KG1 (cell line): ENCODE measurements at regions not wholly inside any gene's neighbourhood (a gene's known extent, or its start where the extent isn't known, plus 50 kb on each side); places are given as distances from the start of the nearest gene placed in this dataset.
"Not testable (repeated sequence)": the region's sequence is repeated elsewhere in the genome, so short reads cannot be mapped to it uniquely, and the experiment has no call there.

Source experiments
- DNase-seq: peaks from one replicate; lab custom pipeline; 2025; lab: John Stamatoyannopoulos, UW

DNA sequence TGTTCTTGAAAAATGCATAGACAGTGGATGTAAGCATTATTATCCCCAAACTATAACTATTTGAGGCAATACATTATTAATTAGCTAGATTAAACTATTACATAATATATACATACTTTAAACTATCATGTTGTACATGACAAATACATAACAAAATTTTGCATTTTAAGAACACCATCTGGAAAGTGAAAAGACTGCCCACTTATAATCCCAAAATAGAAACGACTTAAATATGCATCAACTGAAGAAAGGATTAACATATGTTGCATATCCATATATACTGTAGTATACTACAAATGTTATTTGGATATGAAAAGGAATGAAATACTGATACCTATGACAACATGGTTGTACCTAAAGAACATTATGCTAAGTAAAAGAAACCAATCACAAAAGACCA is 700.8 kb upstream of the SPRY2 start:
- DNase-seq = no peak

DNA sequence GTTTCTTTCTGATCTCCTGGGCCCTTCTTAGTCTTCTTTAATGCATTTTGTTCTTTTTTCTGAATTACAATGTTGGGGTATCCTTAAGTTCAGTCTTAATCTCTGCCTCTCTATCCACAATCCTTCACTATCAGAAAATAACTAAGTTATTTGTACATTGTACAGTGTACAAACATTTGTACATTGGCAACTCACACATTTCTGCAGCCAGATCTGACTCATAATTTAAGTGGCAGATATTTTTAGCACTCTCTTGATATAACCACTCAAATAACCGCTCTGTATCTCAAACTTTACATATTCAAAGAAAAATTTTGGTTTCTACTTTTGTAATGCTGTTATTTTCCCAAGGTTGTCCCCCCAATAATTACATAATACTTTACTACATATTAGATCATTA is 691.1 kb upstream of the SPRY2 start:
- DNase-seq = no peak

DNA sequence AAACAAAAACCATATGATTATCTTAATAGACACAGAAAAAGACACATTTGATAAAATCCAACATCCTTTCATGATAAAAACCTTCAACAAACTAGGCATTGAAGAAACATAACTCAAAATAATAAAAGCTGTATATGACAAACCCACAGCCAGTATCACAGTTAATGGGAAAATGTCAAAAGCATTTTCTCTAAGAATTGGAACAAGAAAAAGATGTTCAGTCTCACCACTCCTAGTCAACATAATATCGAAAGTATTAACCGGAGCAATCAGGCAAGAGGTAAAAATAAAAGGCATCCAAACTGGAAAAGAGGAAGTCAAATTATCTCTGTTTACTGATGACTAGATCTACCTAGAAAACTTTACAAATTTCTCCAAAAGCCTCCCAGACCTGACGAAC is 684.2 kb upstream of the SPRY2 start:
- no peak for DNase-seq

DNA sequence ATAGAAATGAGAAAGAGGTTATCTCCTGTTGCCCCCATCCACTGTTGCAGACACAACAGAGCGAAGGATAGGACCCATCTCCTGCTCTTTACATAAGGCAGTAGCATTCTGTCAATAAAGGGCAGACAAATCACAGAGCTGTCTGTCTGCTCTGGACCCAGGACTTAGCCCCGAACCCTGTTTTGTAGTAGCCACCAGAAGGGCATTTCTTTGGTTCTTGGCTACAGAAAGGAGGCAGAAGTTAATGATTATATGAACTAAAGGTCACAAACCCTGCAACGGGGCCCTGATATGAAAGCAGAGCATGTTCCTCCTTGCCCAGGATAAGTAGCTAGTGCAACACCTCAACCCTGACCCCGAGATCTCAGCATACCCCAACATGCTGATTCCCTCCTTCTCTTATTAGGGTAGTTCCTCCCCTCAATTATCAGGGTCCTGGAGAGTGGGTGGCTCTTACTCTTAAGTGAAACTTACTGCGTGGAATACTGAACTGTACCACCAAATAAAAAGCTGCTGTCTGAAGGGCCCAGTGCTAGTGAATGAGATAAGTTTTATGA is 680.4 kb upstream of the SPRY2 start:
- DNase-seq = no peak

DNA sequence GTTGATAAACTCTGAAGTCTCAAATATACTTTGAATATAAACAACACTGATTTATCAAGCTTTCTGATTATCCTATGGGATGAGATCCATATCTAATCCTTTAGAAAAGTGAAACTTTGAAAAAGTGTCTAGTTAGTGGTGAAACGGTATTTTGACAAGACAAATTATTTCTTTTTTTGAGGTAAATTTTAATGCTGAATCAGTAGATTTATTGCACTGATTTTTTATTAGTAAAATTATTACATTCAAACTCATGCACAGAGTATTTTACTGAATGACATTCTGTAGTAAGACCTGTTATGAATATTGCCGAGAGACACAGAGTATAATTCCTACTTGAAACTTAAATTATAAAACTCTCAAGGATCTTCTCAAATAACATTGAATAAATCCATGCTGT is 679.1 kb upstream of the SPRY2 start:
- DNase-seq = no peak

DNA sequence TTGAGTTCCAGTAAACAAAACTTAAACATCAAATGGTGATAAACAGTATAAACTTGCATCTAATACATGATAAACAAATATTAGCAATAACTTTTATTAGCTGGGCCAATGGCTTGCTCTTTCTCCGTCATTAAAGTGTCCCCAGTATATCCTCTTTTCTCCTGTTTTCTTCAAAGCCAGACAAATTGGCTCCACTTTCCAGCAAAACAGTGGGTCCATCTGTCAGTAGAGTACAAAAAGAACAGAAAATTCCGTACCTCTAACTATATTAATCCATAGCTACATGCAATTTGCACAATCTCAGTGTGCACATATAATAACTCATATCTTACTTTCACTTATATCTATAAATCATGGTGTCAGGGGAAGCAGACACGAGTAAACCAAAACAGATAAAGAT is 678.0 kb upstream of the SPRY2 start:
- DNase-seq = no peak

DNA sequence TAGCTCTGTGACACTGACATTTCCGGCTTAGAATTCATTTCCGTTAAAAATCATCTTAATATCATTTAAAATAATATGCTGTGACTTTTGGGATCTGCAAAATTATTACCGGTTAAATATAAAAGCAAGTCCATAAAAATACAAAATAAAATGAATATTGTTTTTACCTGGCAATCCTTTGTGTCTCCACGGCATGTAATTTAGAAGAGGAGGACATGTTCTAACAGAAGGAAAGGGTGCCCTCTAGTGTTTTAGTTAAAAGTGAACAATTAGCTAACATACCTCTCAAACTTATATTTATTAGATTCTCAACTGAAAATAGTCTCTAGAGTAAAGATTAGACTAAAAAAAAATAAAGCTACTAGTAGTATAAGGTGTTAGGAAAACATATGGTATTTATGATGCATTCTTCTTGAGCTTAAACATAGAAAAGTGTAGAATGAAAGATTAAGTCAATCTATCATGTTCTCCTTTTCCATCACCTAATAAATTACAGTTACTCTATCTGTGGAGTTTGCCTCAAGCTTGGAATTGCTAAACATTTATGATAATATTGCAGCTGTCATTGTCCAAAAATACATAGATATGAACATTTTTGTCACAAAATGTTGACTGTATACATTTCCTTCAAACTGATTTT is 676.7 kb upstream of the SPRY2 start:
- peak; percentile 45 for DNase-seq

DNA sequence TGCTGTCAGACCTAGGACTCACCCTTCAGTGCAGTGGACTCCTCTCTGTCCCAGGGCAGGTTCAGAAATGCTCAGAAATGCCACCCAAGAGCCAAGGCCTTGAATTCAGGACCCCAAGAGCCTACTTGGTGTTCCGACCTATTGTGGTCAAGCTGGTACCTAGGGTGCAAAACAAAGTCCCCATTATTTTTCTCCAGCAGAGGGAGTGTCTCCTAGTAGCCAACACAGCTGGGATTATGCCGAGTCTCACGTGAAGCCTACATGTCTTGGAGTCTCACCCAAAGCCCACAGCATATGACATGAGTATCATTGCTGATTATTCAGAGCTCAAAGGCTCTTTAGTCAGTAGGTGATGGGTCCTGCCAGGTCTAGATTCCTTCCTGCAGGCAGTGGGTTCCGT is 671.1 kb upstream of the SPRY2 start:
- DNase-seq = no peak

DNA sequence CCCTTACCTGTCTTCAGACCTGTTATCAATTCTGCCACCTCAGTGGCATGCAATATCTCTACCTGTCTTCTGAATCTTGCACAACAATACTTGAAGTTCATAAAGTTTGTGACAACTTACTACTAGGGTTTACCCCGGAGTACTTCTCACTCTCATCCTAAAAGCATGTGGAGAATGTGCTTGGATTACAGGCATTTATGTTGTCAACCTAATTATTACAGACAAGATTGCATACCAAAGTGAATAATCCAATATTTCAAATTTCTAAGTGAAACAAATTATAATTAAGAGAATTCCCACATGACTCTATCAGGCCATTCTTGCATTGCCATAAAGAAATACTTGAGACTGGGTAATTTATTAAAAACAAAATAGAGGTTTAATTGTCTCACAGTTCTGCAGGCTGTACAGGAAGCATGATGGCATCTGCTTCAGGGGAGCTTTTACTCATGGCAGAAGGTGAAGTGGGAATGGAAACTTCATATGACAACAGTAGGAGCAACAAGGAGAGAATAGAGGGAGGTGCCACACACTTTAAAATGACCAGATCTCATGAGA is 661.0 kb upstream of the SPRY2 start:
- DNase-seq = no peak

DNA sequence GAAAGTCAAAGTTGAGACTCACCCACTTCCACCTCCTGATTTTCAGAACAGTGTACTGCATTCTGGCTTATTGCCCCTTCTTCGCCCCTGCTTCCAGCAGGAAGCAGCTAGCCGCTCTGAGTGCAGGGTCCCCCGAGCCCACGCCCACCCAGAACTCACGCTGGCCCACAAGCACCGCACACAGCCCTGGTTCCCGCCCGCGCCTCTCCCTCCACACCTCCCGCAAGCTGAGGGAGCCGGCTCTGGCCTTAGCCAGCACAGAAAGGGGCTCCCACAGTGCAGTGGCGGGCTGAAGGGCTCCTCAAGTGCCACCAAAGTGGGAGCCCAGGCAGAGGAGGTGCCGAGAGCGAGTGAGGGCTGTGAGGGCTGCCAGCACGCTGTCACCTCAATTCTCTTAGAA is 657.7 kb upstream of the SPRY2 start:
- not testable (repeated sequence) for DNase-seq

DNA sequence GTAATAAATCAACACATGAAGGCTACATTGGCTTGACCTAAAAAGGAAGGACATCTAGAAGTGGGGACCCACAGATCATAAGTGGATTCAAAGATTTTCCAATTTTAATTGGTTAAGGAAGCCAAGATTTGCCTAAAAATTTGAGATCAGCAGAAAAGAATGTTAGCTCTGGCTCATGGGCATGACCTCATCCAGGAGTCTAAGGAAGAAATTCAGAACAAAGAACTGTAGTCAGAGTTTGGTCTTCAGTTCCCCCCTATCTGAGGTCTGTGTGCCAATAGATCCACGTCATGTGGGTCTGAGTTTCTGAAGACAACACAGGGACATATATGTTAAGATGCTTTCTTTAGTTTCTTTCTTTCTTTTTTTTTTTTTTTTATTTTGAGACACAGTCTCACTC is 648.8 kb upstream of the SPRY2 start:
- DNase-seq = no peak

DNA sequence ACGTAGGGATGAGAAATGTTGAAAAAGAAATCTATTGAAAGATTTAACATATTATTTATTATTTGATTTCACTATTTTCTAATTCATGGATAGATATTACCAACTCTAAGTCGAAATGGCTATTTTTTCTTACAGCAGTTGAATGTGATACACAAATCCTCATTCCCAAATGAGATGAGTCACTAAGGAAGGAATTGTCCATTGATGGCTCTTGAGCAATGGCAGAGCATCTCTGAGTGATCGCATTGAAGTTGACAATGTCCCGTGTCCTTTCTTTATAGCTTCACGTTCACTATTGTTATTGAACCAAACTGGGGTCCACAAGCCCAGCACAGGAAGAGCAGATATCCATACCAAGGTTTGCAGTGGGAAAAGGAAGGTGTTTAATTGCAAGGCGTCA is 648.3 kb upstream of the SPRY2 start:
- DNase-seq = no peak

DNA sequence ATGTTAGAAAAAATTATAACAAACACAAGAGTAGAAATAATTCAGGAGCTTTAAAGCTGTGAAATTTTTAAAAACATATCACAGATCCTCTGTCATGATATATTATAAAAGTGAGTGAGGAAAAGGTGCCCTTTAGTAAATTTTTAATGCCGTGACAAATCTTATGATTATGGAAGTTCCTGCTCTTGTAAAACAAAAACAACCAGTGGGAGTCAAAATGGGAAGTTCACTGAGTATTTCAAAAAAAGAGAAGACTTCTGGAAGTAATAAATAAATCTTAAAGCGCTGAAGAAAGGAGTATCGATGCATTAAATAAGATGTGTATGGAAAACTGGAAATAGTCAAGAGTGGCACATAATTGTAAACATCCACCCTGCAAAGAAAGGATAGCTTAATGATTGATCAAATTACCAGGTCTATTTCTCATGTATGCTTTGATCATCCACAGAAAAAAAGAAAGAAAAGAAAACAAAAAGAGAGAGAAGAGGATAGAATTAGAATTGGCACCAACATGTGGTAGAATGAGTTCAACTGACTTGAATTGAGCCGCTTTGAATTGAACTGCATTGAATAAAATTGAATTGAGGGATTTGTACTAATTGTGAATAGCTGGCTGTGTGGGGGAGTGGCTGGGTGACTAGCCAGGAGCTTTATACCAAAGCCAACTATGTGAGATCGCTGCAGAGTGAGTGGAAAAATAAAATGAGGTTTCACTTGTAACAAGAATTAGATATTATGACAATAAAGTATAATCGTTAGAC is 647.6 kb upstream of the SPRY2 start:
- DNase-seq = no peak

DNA sequence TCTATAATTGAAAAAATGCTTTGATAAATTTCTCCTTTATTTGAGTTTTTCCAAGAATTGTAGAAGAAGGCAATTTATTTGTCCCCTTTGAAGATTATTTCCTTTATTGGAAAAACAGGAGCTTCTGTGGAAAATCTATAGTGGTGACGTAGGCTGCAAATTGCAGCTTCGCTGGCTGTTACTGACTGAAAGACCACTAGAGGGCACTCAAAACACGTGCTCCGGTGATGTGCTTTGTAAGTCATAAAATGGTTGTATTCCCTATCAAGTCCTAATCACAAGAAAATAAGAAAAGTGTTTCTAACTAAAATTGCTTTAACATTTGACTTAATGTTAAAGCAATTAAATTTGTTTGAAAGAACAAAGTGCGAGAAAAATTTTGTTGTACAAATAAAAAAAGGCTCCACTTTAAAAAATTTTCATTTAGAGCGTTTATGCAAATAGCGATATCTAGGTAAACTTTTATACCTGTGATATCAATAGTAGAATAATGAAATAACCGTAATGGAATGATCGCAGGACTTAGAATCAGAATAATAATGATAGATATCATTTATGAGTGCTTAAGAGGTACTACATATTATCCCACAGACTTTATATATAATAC is 638.2 kb upstream of the SPRY2 start:
- peak; percentile 25 for DNase-seq

DNA sequence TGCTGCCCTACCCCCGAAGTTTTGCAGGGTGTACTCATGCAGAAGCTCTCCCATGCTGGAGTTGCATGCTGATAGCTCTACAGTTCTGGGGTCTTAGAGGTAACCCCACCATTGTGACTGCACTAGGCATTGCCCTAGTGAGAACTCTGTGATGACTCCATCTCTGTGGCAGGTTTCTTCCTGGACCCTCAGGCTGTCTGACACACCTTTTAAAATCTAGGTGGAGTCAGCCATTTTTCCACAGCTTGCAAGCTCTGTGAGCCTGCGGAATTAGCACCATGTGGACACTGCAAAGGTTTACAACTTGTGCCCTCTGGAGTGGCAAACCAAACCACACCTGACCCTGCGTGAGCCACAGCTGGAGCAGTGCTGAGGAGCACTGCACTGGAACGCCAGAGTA is 636.2 kb upstream of the SPRY2 start:
- DNase-seq = no peak

DNA sequence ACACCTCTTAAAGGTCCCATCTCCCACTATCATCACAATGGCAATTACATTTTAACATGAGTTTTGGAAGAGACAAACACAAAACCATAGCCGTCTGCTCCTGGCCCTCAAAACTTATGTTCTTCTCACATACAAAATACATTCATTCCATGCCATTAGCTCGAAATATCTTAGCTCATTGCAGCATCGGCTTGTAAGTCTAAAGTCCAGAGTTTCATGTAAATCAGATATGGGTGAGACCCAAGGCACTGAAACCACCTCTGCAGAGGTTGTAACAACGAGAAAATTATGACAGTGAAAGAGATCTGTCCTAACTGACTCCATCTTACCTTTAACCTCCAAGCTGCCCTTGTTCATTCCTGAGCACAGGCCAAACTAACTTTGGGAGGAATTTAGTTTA is 635.0 kb upstream of the SPRY2 start:
- no peak for DNase-seq

DNA sequence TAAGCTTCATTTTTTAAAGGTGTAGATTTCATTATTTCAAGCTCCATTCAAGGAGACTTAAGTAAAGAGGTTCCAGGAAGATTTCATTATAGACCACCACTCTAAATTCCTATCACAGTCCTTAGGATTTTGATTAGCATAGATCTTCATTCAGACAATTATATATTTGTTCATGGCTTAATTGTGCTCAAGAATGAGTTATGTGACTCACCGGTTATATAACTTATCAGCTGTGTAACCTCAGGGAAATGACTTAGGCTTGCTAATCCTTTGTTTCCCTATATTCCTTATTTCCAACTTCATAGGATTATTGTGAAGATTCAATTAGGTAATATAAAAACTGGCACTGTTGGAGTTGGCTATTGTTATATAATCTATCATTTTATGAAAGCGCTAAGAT is 632.8 kb upstream of the SPRY2 start:
- DNase-seq = no peak

DNA sequence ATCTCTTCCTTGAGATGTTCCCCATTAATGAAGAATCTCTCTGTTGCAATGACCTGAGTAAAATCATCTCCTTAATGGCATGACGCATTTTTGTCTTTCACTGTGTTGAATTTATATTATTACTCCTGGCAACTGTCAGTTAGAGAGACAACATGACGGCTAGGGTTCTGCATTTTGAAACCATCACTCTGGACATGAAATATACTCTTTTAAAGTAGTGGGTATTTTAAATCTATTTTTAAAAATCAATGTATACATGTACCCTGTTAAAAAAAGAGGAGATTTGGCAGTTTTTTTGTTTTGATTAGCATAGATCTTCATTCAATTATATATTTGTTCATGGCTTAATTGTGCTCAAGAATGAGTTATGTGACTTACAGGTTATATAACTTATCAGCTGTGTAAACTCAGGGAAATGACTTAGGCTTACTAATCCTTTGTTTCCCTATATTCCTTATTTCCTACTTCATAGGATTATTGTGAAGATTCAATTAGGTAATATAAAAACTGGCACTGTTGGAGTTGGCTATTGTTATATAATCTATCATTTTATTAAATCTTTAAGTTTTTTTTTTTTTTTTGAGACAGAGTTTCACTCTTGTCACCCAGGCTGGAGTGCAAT is 632.0 kb upstream of the SPRY2 start:
- no peak for DNase-seq

DNA sequence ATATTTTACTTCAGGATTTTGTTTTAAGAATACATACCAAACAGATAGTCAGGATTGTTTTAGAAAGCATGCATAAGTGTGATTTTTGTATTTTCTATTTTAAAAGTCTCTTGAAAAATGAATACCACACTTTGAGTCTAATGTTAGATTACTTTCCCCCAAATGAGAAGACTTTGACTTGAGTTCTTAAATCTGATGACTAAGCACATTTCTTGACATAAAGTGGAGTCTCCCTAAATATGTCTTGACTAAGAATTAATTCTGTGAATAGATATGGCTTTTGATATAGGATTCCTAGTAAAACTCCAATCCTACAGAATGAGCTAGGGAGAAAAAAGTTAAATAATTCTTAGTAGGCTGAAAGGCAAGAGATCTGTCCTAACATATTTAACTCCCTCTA is 624.2 kb upstream of the SPRY2 start:
- no peak for DNase-seq

DNA sequence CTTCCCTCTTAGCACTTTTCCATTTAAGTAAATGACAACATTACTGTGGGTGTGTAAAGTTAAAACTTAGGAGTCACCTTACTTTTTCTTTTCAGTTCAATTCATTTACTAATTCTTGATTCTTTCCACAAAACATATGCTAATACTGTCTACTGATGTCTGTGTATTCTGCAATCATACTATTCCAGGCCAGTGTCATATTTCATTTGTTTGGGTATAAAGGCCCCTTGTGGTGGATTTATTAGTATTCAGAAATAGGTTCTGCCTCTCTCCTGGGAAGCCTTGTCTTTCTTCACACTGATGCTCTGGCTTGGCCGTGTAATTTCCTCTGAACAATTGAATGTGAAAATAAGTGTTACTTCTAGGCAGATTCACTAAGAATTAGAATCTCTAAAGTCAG is 621.9 kb upstream of the SPRY2 start:
- DNase-seq = no peak

DNA sequence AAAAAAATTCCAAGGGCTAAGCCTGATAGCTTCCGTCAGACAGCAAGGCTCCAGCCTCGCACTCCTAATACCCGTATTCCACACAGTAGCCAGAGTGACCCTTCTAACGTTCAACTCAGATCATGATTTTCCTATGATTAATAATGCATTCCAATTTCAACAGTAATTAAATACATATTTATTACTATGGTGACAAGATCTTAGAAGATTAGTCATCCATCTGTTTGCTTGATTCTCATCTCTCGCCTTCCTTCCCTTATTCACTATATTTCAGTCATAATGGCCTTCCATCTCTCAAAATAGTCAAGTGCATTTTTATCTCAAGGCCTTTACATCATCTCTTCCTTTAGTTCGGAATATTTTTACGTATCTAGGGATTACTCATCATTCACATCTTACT is 621.2 kb upstream of the SPRY2 start:
- DNase-seq = no peak

DNA sequence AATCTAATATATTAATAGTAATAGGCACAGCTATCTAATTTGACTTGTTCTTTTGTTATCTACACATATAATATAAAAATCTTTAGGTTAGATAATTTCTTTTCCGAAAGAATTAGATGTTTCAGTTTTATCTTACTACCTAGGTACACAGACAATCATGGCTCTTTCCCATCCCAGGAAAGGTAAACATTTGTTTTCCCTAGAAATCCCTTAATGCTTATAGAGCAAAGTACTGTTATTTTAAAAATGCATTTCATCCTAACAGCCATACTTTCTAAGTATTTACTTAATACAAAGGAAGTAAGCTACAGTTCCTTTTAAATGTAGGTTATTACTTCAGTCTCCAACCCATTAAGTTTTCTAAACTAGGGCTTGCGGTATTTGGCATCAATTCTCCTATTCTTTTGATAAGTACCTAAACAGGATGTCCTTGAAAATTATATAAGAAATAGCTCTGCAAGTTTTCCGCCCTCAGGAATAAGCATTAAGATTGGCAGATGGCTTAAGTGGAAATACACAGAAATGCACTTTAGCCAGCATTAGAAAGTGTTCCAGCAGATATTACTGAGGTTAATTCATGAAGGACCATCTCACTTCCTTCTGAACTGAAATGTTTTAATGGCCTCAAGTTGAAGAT is 616.2 kb upstream of the SPRY2 start:
- DNase-seq = no peak
